OCI-LY7 (cell line): ENCODE measurements at regions not wholly inside any gene's neighbourhood (a gene's known extent, or its start where the extent isn't known, plus 50 kb on each side); places are given as distances from the start of the nearest gene placed in this dataset.

Source experiments
- BruUV-seq: library from RNA; stranded (reverse); fragments of 400-500 nt; replicated peaks from 2 replicates; lab custom pipeline; 2021; lab: Mats Ljungman, UMichigan
- CTCF ChIA-PET: fragments of 300-600 bp; sonication (Branson Sonifier 250); formaldehyde crosslinking; loops from one replicate; lab custom pipeline; 2022; ENCODE audit warnings: antibody characterized with exemption; ENCODE audit not compliant: unreplicated experiment; lab: Charles Lee
- POLR2A ChIA-PET: fragments of 300-600 bp; sonication (Branson Sonifier 250); formaldehyde crosslinking; loops from one replicate; lab custom pipeline; 2022; ENCODE audit warnings: antibody characterized with exemption; lab: Charles Lee
- DNase-seq: peaks from one replicate; pipeline ENCODE4 v3.0.0-alpha.2; 2015; ENCODE audit warnings: low spot score
- H2AFZ ChIP-seq: fragments of 200-600 bp; sonication (generic), shearing (Covaris generic); 2 replicates; pipeline ENCODE4 v1.6.1; 2014; ENCODE audit warnings: mild to moderate bottlenecking, antibody characterized with exemption, low read length, moderate library complexity
- H3K27ac ChIP-seq: fragments of 200-600 bp; sonication (generic); 2 replicates; pipeline ENCODE4 v1.5.1; 2014; ENCODE audit warnings: mixed run types, low read depth, mild to moderate bottlenecking, moderate library complexity, low read length, inconsistent platforms; ENCODE audit not compliant: poor library complexity, severe bottlenecking
- H3K36me3 ChIP-seq: fragments of 200-600 bp; sonication (generic); 2 replicates; pipeline ENCODE4 v1.6.1; 2014; ENCODE audit warnings: mild to moderate bottlenecking, antibody characterized with exemption, low read length, moderate library complexity, mixed read lengths; ENCODE audit not compliant: insufficient read depth
- H3K4me1 ChIP-seq: fragments of 200-600 bp; sonication (generic); 2 replicates; pipeline ENCODE4 v1.5.1; 2014; ENCODE audit warnings: mild to moderate bottlenecking, low read length; ENCODE audit not compliant: insufficient read depth, poor library complexity, severe bottlenecking
- H3K4me2 ChIP-seq: fragments of 200-600 bp; sonication (generic); 2 replicates; pipeline ENCODE4 v1.6.1; 2014; ENCODE audit warnings: mild to moderate bottlenecking, low read length
- H3K4me3 ChIP-seq: fragments of 200-600 bp; sonication (generic); 2 replicates; pipeline ENCODE4 v1.5.1; 2014; ENCODE audit warnings: mild to moderate bottlenecking, low read depth, low read length; ENCODE audit not compliant: poor library complexity, severe bottlenecking
- H3K79me2 ChIP-seq: fragments of 200-600 bp; sonication (generic); 2 replicates; pipeline ENCODE4 v1.6.1; 2016; ENCODE audit warnings: low read depth, mild to moderate bottlenecking, low read length, moderate library complexity, mixed read lengths; ENCODE audit not compliant: insufficient read depth
- H3K9me2 ChIP-seq: fragments of 200-600 bp; sonication (generic); 2 replicates; pipeline ENCODE4 v1.6.1; 2016; ENCODE audit warnings: mild to moderate bottlenecking, low read length, mixed read lengths; ENCODE audit not compliant: insufficient read depth
- H3K9me3 ChIP-seq: fragments of 200-600 bp; sonication (generic); 2 replicates; pipeline ENCODE4 v1.6.1; 2014; ENCODE audit warnings: mild to moderate bottlenecking, mixed run types, low read length, mixed read lengths
- H4K20me1 ChIP-seq: fragments of 200-600 bp; sonication (generic); 2 replicates; pipeline ENCODE4 v1.6.1; 2014; ENCODE audit warnings: mild to moderate bottlenecking, antibody characterized with exemption, low read length, moderate library complexity, mixed read lengths; ENCODE audit not compliant: insufficient read depth
- CTCF ChIP-seq: fragments of 200-600 bp; sonication (generic); conservative IDR thresholded peaks from 2 replicates; pipeline ENCODE4 v1.5.1; 2014; ENCODE audit warnings: mild to moderate bottlenecking, antibody characterized with exemption, low read length, moderate library complexity, mixed read lengths
- EZH2phosphoT487 ChIP-seq: fragments of 200-600 bp; sonication (generic); IDR thresholded peaks from 2 replicates; pipeline ENCODE4 v1.6.1; 2018; ENCODE audit warnings: low read depth, borderline replicate concordance, mild to moderate bottlenecking, mixed run types, antibody characterized with exemption, low read length, moderate library complexity, mixed read lengths
- intact Hi-C: fragments of 100-400 bp; cut with micrococcal nuclease; formaldehyde crosslinking; loops from one replicate; pipeline ENCODE4 v1.10.0; 2022; ENCODE audit not compliant: unreplicated experiment

GRCh38 chr16:52851211-52851740 lies 201.4 kb downstream of the CHD9NB start:
- ChIA-PET CTCF (no interaction called here), POLR2A (interaction anchor here (0.7 kb wide), 3 partner anchors 16 to 1398 kb away, joined by 3 read pairs; no protein-coding TSS in a partner anchor)
- no TSS peak for BruUV-seq
- H3K36me3 ChIP-seq = no peaks in the 10 kb centered on the region
- H3K27ac ChIP-seq = no peak overlapping the region
- H3K4me2 ChIP-seq = no peak overlapping the region
- H3K9me3 ChIP-seq = 0 out of 2 replicates have a peak, but pooled peaks cover 3% of the 10 kb centered on the region
- intact Hi-C loops = no loop called here
- no peaks in the 10 kb centered on the region for H3K79me2 ChIP-seq
- H3K9me2 ChIP-seq = no peaks in the 10 kb centered on the region
- H4K20me1 ChIP-seq = no peaks in the 10 kb centered on the region
- H3K4me1 ChIP-seq = no peaks in the 10 kb centered on the region
- TF ChIP-seq EZH2phosphoT487 = no peak
- no peak for TF ChIP-seq CTCF
- no peak overlapping the region for H2AFZ ChIP-seq
- no peak overlapping the region for H3K4me3 ChIP-seq
- no peak for DNase-seq

DNA sequence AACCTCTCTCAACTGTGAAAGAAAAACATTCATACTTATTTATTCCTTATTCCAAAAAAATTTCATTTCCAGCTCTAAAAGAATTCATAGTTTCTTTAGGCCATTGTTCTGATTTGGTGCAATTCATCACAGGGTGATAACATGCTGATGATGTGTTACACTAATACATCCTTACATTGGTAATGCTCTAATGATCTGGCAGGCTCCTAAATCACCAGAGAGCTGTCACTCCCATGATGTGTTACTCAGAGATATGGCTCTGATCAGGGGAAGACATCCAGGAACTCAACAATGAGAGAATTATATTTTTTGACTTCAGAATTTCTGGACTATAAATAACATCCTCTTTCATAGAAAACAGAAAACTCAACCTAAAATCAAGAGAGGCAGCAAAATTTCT lies 209.3 kb downstream of the CHD9NB start:
- no TSS peak for BruUV-seq
- H3K27ac ChIP-seq = no peak overlapping the region
- intact Hi-C loops = no loop called here
- TF ChIP-seq EZH2phosphoT487 (no peak), CTCF (no peak)
- DNase-seq = no peak
- no peaks in the 10 kb centered on the region for H3K4me1 ChIP-seq
- H3K4me2 ChIP-seq = no peak overlapping the region
- no peaks in the 10 kb centered on the region for H4K20me1 ChIP-seq
- no peaks in the 10 kb centered on the region for H3K79me2 ChIP-seq
- POLR2A ChIA-PET = no interaction called here
- H3K9me3 ChIP-seq = no peaks in the 10 kb centered on the region
- no peaks in the 10 kb centered on the region for H3K9me2 ChIP-seq
- H3K36me3 ChIP-seq = no peaks in the 10 kb centered on the region
- H2AFZ ChIP-seq = no peak overlapping the region
- CTCF ChIA-PET = no interaction called here
- H3K4me3 ChIP-seq = no peak overlapping the region

DNA sequence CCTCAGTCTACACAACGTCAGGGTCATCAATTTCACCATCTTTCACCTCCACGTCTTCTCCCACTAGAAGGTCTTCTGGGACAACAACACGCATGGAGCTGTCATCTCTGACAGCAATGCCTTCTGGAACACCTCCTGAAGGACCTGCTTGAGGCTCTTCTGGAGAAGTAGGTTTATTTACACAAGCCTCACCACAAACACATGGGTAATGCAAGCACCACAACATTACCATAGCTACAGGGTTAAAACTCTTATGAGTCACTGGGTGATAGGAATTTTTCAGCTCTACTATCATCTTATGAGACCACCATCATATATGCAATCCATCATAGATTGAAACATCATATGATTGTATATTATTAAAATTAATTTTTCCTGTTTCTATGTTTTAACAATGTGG lies 215.4 kb downstream of the CHD9NB start:
- intact Hi-C loops = no loop called here
- Histone ChIP-seq H3K4me3 (no peak overlapping the region), H3K36me3 (no peaks in the 10 kb centered on the region), H2AFZ (no peak overlapping the region), H3K79me2 (no peaks in the 10 kb centered on the region), H4K20me1 (no peaks in the 10 kb centered on the region), H3K9me2 (no peaks in the 10 kb centered on the region), H3K4me2 (no peak overlapping the region), H3K27ac (no peak overlapping the region), H3K4me1 (no peaks in the 10 kb centered on the region), H3K9me3 (no peaks in the 10 kb centered on the region)
- DNase-seq = no peak
- CTCF ChIA-PET = no interaction called here
- POLR2A ChIA-PET = interaction anchor here (1.6 kb wide), 1 partner anchor 13 kb away, joined by 6 read pairs; no protein-coding TSS in a partner anchor
- no TSS peak for BruUV-seq
- TF ChIP-seq EZH2phosphoT487 (no peak), CTCF (no peak)
